DND-41 (cell line): ENCODE measurements at regions not wholly inside any gene's neighbourhood (a gene's known extent, or its start where the extent isn't known, plus 50 kb on each side); places are given as distances from the start of the nearest gene placed in this dataset.

Source experiments
- CTCF ChIP-seq: IDR thresholded peaks from 2 replicates; pipeline ENCODE4 v1.5.1; 2012; ENCODE audit warnings: borderline replicate concordance, low read length, moderate library complexity, mild to moderate bottlenecking; ENCODE audit not compliant: poor library complexity, severe bottlenecking; ENCODE audit errors: extremely low read depth
- EZH2 ChIP-seq: IDR thresholded peaks from 3 replicates; pipeline ENCODE4 v1.6.1; 2012; ENCODE audit warnings: borderline replicate concordance, low read depth, mild to moderate bottlenecking, moderate library complexity, low read length, inconsistent platforms; ENCODE audit not compliant: severe bottlenecking

GRCh38 chr4:188295899-188296298, 156.7 kb downstream of the TRIML1 start:
- TF ChIP-seq CTCF (no peak), EZH2 (no peak)
